Neuronal stem cell (in vitro differentiated cells): ENCODE measurements at regions not wholly inside any gene's neighbourhood (a gene's known extent, or its start where the extent isn't known, plus 50 kb on each side); places are given as distances from the start of the nearest gene placed in this dataset.

Experiments used
- DNase-seq: peaks from one replicate; pipeline ENCODE4 v3.0.0-alpha.2; 2013; ENCODE audit warnings: low spot score
- H2AFZ ChIP-seq: one replicate; pipeline ENCODE4 v1.6.1; 2013; ENCODE audit warnings: mild to moderate bottlenecking, low read length, inconsistent platforms
- H2AK5ac ChIP-seq: 2 replicates; pipeline ENCODE4 v1.6.1; 2013; ENCODE audit warnings: low read depth, mild to moderate bottlenecking, inconsistent platforms, low read length, moderate library complexity, mixed read lengths
- H2BK120ac ChIP-seq: 2 replicates; pipeline ENCODE4 v1.6.1; 2013; ENCODE audit warnings: low read depth, mild to moderate bottlenecking, inconsistent platforms, low read length, moderate library complexity, mixed read lengths
- H2BK12ac ChIP-seq: one replicate; pipeline ENCODE4 v1.6.1; 2013; ENCODE audit warnings: low read length, inconsistent platforms
- H2BK15ac ChIP-seq: 2 replicates; pipeline ENCODE4 v1.6.1; 2013; ENCODE audit warnings: mild to moderate bottlenecking, low read length, inconsistent platforms, mixed read lengths
- H2BK5ac ChIP-seq: one replicate; pipeline ENCODE4 v1.6.1; 2013; ENCODE audit warnings: inconsistent platforms, mild to moderate bottlenecking, low read length, moderate library complexity
- H3K14ac ChIP-seq: one replicate; pipeline ENCODE4 v1.6.1; 2013; ENCODE audit warnings: low read length, inconsistent platforms
- H3K18ac ChIP-seq: 2 replicates; pipeline ENCODE4 v1.6.1; 2013; ENCODE audit warnings: low read length, inconsistent platforms
- H3K23ac ChIP-seq: 2 replicates; pipeline ENCODE4 v1.6.1; 2013; ENCODE audit warnings: low read depth, mild to moderate bottlenecking, mixed read lengths, low read length, inconsistent platforms; ENCODE audit not compliant: poor library complexity
- H3K27ac ChIP-seq: replicated peaks from 3 replicates; pipeline ENCODE4 v1.5.1; 2013; ENCODE audit warnings: low read length, inconsistent platforms
- H3K27me3 ChIP-seq, 3 experiments: 2 replicates each; pipeline ENCODE4 v1.6.1; 2013; ENCODE audit warnings: low read length in 3 of 3, mild to moderate bottlenecking in 2 of 3, inconsistent platforms in 1 of 3, low read depth in 1 of 3, mixed read lengths in 1 of 3, moderate library complexity in 1 of 3; ENCODE audit not compliant: control insufficient read depth in 3 of 3, insufficient read depth in 3 of 3
- H3K36me3 ChIP-seq, 2 donors: replicated peaks in 1 of 2; 2 replicates each; pipeline ENCODE4 v1.6.1; 2013; ENCODE audit warnings: low read length in 2 of 2; ENCODE audit not compliant: control insufficient read depth in 2 of 2, insufficient read depth in 2 of 2
- H3K4ac ChIP-seq: 2 replicates; pipeline ENCODE4 v1.6.1; 2013; ENCODE audit warnings: inconsistent platforms, mild to moderate bottlenecking, low read length, moderate library complexity
- H3K4me1 ChIP-seq, 2 donors: 1 replicate in 1 of 2; 2 replicates in 1 of 2; pipeline ENCODE4 v1.6.1; 2013; ENCODE audit warnings: low read length in 2 of 2, low read depth in 1 of 2; ENCODE audit not compliant: control insufficient read depth in 2 of 2, insufficient read depth in 1 of 2
- H3K4me2 ChIP-seq: one replicate; pipeline ENCODE4 v1.6.1; 2013; ENCODE audit warnings: mild to moderate bottlenecking, low read length, inconsistent platforms; ENCODE audit not compliant: insufficient read depth, poor library complexity, severe bottlenecking
- H3K4me3 ChIP-seq, 2 donors: 2 replicates each; pipeline ENCODE4 v1.5.1; 2013; ENCODE audit warnings: low read length in 2 of 2, mild to moderate bottlenecking in 2 of 2, inconsistent platforms in 1 of 2, moderate library complexity in 1 of 2
- H3K79me1 ChIP-seq: one replicate; pipeline ENCODE4 v1.6.1; 2013; ENCODE audit warnings: low read depth, mild to moderate bottlenecking, inconsistent platforms, low read length, moderate library complexity
- H3K9ac ChIP-seq: one replicate; pipeline ENCODE4 v1.6.1; 2013; ENCODE audit warnings: mild to moderate bottlenecking, low read depth, low read length, inconsistent platforms; ENCODE audit not compliant: poor library complexity
- H3K9me3 ChIP-seq, 2 donors: replicated peaks in 1 of 2; 2 replicates each; pipeline versions ENCODE3 to v1.6.1; 2013; ENCODE audit warnings: low read length in 2 of 2, mild to moderate bottlenecking in 2 of 2, inconsistent platforms in 1 of 2, low read depth in 1 of 2, mixed read lengths in 1 of 2, moderate library complexity in 1 of 2; ENCODE audit not compliant: control insufficient read depth in 2 of 2, insufficient read depth in 1 of 2
- H4K8ac ChIP-seq: one replicate; pipeline ENCODE4 v1.6.1; 2013; ENCODE audit warnings: low read depth, mild to moderate bottlenecking, inconsistent platforms, low read length, moderate library complexity
- H4K91ac ChIP-seq: one replicate; pipeline ENCODE4 v1.6.1; 2013; ENCODE audit warnings: low read length, low read depth, mild to moderate bottlenecking, inconsistent platforms; ENCODE audit not compliant: poor library complexity
- WGBS, 2 donors: extraction: QIAGEN DNeasy Blood & Tissue Kit; methylation state at CpG; one replicate each; pipeline ENCODE4 v1.1.7; 2013; ENCODE audit warnings: missing lambda C conversion rate in 2 of 2, mixed read lengths in 1 of 2; ENCODE audit not compliant: insufficient read length in 2 of 2, insufficient replicate concordance in 1 of 2; ENCODE audit errors: extremely low coverage in 2 of 2; 5-methylcytosine and 5-hydroxymethylcytosine counted together

GRCh38 chr14:86533834-86534233, 1003.9 kb downstream of the FLRT2 start:
- no peak for DNase-seq

GRCh38 chr14:86532219-86532618, 1002.3 kb downstream of the FLRT2 start:
- Histone ChIP-seq H2AFZ (no peak overlapping the region), H4K8ac (no peak overlapping the region), H3K4ac (no peak overlapping the region), H2BK120ac (no peak overlapping the region), H3K4me2 (no peak overlapping the region), H3K27me3 (no peaks in the 10 kb centered on the region), H3K4me1 (peaks cover 0 to 2% of the 10 kb centered on the region in 2 donors), H2BK5ac (no peak overlapping the region), H2BK15ac (no peak overlapping the region), H3K18ac (no peak overlapping the region), H2BK12ac (no peak overlapping the region), H2AK5ac (no peak overlapping the region), H3K4me3 (no peak overlapping the region), H3K36me3 (no peaks in the 10 kb centered on the region), H3K27ac (no peak overlapping the region), H3K79me1 (no peaks in the 10 kb centered on the region), H4K91ac (no peak overlapping the region), H3K23ac (no peak overlapping the region), H3K9ac (no peak overlapping the region), H3K14ac (no peak overlapping the region), H3K9me3 (no peaks in the 10 kb centered on the region)
- DNase-seq = no peak

More at GRCh38 chr14:86533834-86534233, 1003.9 kb downstream of the FLRT2 start:
- H2AK5ac ChIP-seq = no peak overlapping the region
- H3K14ac ChIP-seq = no peak overlapping the region
- H3K4me1 ChIP-seq = peaks cover 0 to 2% of the 10 kb centered on the region in 2 donors
- no peaks in the 10 kb centered on the region for H3K27me3 ChIP-seq
- H3K27ac ChIP-seq = no peak overlapping the region
- no peak overlapping the region for H3K9ac ChIP-seq
- H3K79me1 ChIP-seq = no peaks in the 10 kb centered on the region
- H2BK120ac ChIP-seq = no peak overlapping the region
- no peak overlapping the region for H3K18ac ChIP-seq
- no peak overlapping the region for H3K4me3 ChIP-seq
- no CpG with 5 or more reads among the region's 4 CpGs for WGBS, 2 donors
- H4K8ac ChIP-seq = no peak overlapping the region
- H3K4ac ChIP-seq = no peak overlapping the region
- no peak overlapping the region for H2BK12ac ChIP-seq
- no peak overlapping the region for H4K91ac ChIP-seq
- no peaks in the 10 kb centered on the region for H3K9me3 ChIP-seq
- H2AFZ ChIP-seq = no peak overlapping the region
- H3K36me3 ChIP-seq = no peaks in the 10 kb centered on the region
- H3K23ac ChIP-seq = no peak overlapping the region
- no peak overlapping the region for H2BK5ac ChIP-seq
- H3K4me2 ChIP-seq = no peak overlapping the region
- H2BK15ac ChIP-seq = no peak overlapping the region

GRCh38 chr14:86530457-86530856, 1000.5 kb downstream of the FLRT2 start:
- H3K27ac ChIP-seq = no peak overlapping the region
- H3K79me1 ChIP-seq = no peaks in the 10 kb centered on the region
- H2BK120ac ChIP-seq = no peak overlapping the region
- H3K14ac ChIP-seq = no peak overlapping the region
- peaks cover 0 to 2% of the 10 kb centered on the region in 2 donors for H3K4me1 ChIP-seq
- no peak overlapping the region for H2BK15ac ChIP-seq
- DNase-seq = no peak
- no peak overlapping the region for H4K8ac ChIP-seq
- H2BK12ac ChIP-seq = no peak overlapping the region
- no peak overlapping the region for H3K23ac ChIP-seq
- no peak overlapping the region for H2AFZ ChIP-seq
- no peak overlapping the region for H3K18ac ChIP-seq
- H3K9me3 ChIP-seq = no peaks in the 10 kb centered on the region
- no peak overlapping the region for H3K9ac ChIP-seq
- WGBS, 2 donors = no CpG with 5 or more reads among the region's 4 CpGs
- no peak overlapping the region for H3K4me3 ChIP-seq
- no peak overlapping the region for H3K4ac ChIP-seq
- H2AK5ac ChIP-seq = no peak overlapping the region
- H3K4me2 ChIP-seq = no peak overlapping the region
- H2BK5ac ChIP-seq = no peak overlapping the region
- H4K91ac ChIP-seq = no peak overlapping the region
- H3K36me3 ChIP-seq = no peaks in the 10 kb centered on the region
- no peaks in the 10 kb centered on the region for H3K27me3 ChIP-seq

- no peak overlapping the region for H3K4me2 ChIP-seq
- H2BK5ac ChIP-seq = no peak overlapping the region
- H3K27ac ChIP-seq = no peak overlapping the region
- no peak overlapping the region for H3K14ac ChIP-seq
- H3K79me1 ChIP-seq = no peaks in the 10 kb centered on the region
- no peak overlapping the region for H3K23ac ChIP-seq
- no peaks in the 10 kb centered on the region for H3K9me3 ChIP-seq
- H3K18ac ChIP-seq = no peak overlapping the region
- no peak overlapping the region for H4K8ac ChIP-seq
- H3K27me3 ChIP-seq = no peaks in the 10 kb centered on the region
- no peaks in the 10 kb centered on the region for H3K4me1 ChIP-seq
- no peaks in the 10 kb centered on the region for H3K36me3 ChIP-seq
- H3K9ac ChIP-seq = no peak overlapping the region
- DNase-seq = no peak
- no peak overlapping the region for H2BK120ac ChIP-seq
- H2BK15ac ChIP-seq = no peak overlapping the region
- no peak overlapping the region for H3K4me3 ChIP-seq
- H2AK5ac ChIP-seq = no peak overlapping the region
- no peak overlapping the region for H2BK12ac ChIP-seq
- no peak overlapping the region for H2AFZ ChIP-seq
- no peak overlapping the region for H4K91ac ChIP-seq
- H3K4ac ChIP-seq = no peak overlapping the region
Observed at GRCh38 chr14:86527312-86527711, 997.4 kb downstream of the FLRT2 start.
